ENCODE measurements at regions not wholly inside any gene's neighbourhood (a gene's known extent, or its start where the extent isn't known, plus 50 kb on each side); places are given as distances from the start of the nearest gene placed in this dataset.
A peak's percentile ranks its signal among the peaks of the same experiment; 100 is the strongest.
"Not testable (repeated sequence)": the region's sequence is repeated elsewhere in the genome, so short reads cannot be mapped to it uniquely, and the experiment has no call there.

GRCh38 chr4:53959343-53960120 lies 104.9 kb downstream of the CHIC2 start:
- no peak for DNase-seq (ENCODE audit: low read depth)

- DNase-seq (ENCODE audit: low read depth): no peak
These were observed 108.0 kb downstream of the CHIC2 start for GRCh38 chr4:53956454-53956853.

- no peak for DNase-seq (ENCODE audit: low read depth)
These were observed 108.4 kb downstream of the CHIC2 start for GRCh38 chr4:53956053-53956452.

- no peak for DNase-seq (ENCODE audit: low read depth)
These were observed 113.0 kb downstream of the CHIC2 start for GRCh38 chr4:53951414-53951813.

DNA sequence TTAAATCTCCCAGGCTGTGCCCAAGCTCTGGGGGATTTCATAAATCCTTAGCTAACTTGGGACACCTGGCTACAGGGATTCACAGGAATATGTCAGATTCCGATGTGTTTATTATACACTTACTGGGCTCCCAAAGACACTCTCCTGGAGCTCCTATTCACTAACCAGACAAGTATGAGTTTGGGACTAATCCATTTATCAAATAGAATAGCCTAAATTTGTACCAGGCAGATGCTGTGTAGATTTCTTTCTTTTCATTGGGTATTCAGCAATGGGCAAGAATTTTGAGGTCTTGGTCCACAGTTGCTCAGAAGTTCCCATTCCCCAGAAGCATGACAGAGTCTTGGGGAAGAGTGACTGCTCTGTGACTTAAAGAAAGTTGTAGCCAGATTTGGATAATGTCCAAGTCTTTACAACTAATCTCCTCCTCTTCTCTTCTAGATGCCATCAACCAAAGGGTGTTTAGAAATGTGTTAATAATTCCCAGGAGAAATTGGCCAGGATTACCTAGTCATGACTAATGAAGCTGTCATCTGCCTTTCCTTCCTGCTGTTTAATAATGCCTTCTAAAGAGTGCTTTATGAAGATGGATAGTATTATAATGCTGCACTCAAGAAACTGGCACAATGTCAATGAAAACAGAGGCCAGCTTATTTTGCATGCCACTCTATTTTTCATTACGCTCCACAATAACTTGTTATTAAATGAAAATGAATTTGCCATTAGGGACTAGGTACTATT lies 120.9 kb downstream of the CHIC2 start:
- peak; percentile 14 for DNase-seq (ENCODE audit: low read depth)

- DNase-seq (ENCODE audit: low read depth): no peak
These were observed 121.7 kb downstream of the CHIC2 start for GRCh38 chr4:53942712-53943111.

DNA sequence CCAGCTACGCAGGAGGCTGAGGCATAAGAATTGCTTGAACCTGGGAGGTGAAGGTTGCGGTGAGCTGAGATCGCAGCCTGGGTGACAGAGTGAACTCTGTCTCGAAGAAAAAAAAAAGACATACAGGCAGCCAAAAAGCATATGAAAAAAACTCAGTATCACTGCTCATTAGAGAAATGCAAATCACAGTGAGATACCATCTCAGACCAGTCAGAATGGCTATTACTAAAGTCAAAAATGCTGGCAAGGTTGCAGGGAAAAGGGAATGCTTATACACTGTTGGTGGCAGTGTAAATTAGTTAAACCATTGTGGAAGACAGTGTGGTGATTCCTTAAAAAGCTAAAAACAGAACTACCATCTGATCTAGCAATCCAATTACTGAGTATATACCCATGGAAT lies 123.1 kb downstream of the CHIC2 start:
- no peak for DNase-seq (ENCODE audit: low read depth)

DNA sequence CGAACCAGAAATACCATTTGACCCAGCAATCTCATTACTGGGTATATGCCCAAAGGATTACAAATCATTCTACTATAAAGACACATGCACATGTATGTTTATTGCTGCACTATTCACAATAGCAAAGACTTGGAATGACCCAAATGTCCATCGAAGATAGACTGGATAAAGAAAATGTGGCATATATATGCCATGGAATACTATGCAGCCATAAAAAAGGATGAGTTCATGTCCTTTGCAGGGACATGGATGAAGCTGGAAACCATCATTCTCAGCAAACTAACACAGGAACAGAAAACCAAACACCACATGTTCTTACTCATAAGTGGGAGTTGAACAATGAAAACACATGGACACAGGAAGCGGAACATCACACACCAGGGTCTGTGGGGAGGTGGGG lies 124.5 kb downstream of the CHIC2 start:
- not testable (repeated sequence) for DNase-seq (ENCODE audit: low read depth)

GRCh38 chr4:53937918-53938317 lies 126.5 kb downstream of the CHIC2 start:
- no peak for DNase-seq (ENCODE audit: low read depth)

DNA sequence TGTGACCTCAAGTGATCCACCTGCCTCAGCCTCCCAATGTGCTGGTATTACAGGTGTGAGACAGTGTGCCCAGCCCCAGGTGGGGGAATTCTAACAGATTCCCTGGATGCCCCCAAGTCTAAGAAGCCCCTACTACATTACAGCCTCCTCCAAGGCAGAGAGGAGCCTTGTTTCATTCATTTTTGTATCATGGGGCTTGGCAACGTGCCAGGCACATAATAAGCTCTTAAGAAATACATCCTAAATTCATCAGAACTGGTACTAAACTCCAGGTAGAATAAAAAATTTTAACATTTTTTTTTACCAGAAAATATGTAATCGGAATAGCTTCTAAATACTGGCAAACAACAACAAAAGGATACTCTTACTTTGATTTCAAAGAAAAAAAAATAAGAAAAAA lies 127.1 kb downstream of the CHIC2 start:
- no peak for DNase-seq (ENCODE audit: low read depth)

GRCh38 chr4:53935780-53936179 lies 128.6 kb downstream of the CHIC2 start:
- peak; percentile 80 for DNase-seq (ENCODE audit: low read depth)

DNA sequence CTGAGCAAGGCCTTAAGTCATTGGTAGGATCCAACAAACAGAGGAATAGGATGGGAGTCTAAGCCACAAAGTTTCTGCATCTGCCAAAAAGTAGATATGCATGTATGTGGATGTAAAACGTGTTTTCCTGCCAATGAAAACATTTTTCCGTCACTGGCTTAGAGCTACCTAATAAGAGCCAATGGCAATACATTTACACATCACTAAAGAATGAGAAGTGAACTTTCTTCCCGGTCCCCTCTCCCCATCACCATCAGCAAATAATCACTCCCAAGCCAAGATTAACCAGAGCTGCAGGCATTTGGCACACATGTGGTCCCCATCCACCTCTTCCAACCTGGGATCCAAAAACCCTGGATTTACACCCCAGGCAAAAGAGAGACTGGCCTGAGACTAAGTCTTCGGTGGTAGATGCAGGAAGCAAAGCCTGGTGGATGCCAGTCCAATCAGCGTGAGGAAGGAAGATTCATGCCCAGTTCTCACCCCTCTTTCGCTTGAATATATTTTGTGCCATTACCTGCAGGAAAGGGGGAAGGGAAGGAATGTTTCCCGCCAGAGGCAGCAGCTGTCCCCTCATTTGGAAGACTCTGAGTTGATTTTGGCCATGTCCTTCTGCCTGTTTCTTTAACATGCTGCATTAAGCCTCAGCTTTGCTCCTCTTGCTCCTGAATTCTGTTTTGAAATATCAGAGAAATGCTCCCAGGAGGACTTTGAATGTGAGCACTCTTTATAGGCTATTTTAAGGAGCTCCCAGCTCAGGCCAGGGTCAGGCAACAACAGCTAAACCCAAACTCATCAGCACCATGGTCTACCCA lies 131.4 kb downstream of the CHIC2 start:
- DNase-seq (ENCODE audit: low read depth): peak; percentile 88

- DNase-seq (ENCODE audit: low read depth): no peak
These were observed 132.9 kb downstream of the CHIC2 start for GRCh38 chr4:53931461-53931961.

DNA sequence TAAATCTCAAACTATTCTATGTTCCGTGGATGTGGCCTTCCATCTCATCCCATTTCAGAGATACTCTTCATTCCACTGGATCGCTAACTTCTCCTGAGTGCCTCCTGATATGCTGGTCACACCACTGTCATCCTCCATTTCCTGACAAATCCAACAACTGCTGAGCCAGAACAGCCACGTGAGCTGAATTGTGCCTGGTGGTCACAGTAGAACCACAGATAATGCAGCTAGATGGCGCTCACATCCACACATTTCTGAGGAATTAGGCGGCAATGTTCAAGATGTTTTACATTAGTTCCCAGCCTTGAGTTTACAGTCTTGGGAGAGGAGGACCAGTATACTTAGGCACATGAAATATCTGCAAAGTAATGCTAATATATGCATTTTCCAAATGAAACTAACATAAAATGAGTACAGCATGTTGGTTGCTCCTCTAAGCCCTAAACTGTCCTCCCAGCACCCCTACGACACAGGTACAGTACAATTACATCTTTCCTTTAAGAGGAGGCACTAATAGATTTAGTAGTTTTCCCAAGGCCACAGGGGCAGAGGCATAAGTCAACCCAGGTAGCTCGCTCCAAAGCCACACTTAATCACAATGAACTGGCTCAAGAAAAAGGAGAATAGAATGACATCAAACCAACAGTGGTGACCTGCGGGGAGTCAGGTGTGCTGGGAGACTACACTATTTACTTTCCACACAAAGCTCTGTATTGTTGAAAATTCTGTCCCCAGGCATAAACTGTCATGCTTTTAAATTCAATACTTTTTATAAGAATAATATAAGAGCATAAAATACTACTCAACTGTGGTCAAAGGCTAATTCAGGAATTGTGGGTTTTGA lies 134.2 kb downstream of the CHIC2 start:
- DNase-seq (ENCODE audit: low read depth): peak; percentile 82

- no peak for DNase-seq (ENCODE audit: low read depth)
These were observed 135.1 kb downstream of the CHIC2 start for GRCh38 chr4:53929311-53929710.

DNA sequence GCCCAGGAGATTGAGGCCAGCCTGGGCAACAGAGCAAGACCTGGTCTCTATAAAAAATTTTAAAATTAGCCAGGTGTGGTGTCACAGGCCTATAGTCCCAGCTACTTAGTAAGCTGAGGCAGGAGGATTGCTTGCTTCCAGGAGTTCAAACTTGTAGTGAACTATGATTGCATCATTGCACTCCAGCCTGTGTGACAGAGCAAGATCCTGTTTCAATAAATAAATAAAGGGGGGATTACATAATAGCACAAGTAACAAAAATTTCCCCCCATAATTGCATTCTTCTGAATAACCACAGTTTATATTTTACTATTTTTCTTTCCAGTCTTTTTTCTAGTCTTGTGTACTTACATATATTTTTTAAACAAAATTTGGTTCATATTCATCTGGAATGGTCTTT lies 135.6 kb downstream of the CHIC2 start:
- peak; percentile 86 for DNase-seq (ENCODE audit: low read depth)

DNA sequence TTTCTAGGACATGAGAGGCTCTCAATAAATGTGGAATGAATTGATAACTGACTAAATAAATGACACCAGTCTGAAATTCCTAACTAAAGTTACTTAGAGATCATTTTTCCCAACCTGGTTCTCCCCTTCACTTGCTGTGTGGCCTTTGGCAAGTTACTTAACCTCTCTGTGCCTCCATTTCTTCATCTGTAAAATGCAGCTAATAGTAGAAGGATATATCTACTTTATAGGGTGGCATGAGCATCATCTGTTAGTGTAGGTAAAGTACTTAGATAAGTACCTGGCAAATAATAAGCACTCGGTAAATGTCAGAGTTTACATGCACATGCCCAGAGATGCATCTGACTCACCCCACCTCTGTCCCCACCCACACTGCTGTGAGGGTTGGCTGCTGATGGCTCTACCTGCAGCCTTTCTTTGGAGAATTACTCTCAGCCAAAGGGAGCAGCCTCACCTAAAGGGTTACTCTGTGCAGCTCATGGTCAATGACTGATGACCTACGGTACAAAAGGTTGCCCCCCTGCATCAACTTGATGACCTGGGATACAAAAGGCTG lies 139.3 kb downstream of the CHIC2 start:
- DNase-seq (ENCODE audit: low read depth): no peak

GRCh38 chr4:53924333-53925049 lies 139.9 kb downstream of the CHIC2 start:
- DNase-seq (ENCODE audit: low read depth): no peak

GRCh38 chr4:53923921-53924320 lies 140.5 kb downstream of the CHIC2 start:
- no peak for DNase-seq (ENCODE audit: low read depth)

DNA sequence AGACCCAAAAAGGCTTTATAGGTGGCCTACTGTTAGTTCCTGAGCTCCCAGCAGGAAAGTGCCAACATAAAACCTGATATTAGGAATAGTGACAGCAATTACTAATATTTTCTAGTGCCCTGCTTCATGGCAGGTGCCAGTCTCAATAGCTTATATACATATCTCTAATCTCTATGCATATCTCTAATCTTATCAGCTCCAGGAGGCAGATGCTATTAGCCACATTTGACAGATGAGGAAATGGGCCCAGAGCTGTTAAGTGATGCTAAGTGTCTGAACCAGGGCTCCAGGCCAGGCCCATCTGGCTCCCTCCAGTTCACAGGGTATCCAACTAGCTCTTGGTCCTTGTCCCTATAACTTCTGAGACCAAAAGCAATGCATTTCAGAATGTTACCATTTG lies 142.5 kb downstream of the CHIC2 start:
- no peak for DNase-seq (ENCODE audit: low read depth)

GRCh38 chr4:53920883-53921282 lies 143.5 kb downstream of the CHIC2 start:
- no peak for DNase-seq (ENCODE audit: low read depth)

Data from fibroblast of gingiva (primary cell).